HG03064 (cell line): ENCODE measurements at regions not wholly inside any gene's neighbourhood (a gene's known extent, or its start where the extent isn't known, plus 50 kb on each side); places are given as distances from the start of the nearest gene placed in this dataset.
A peak's percentile ranks its signal among the peaks of the same experiment; 100 is the strongest.
"Not testable (repeated sequence)": the region's sequence is repeated elsewhere in the genome, so short reads cannot be mapped to it uniquely, and the experiment has no call there.

ENCODE experiments used
- ATAC-seq: cut with Tn5 transposase; IDR thresholded peaks from one replicate; pipeline ENCODE4 v1.9.1; 2021; ENCODE audit warnings: low read depth; ENCODE audit not compliant: unreplicated experiment

- no peak for ATAC-seq
Observed at GRCh38 chr18:62442391-62442790, 80.4 kb upstream of the ZCCHC2 start.

GRCh38 chr18:62445386-62445917 is 77.4 kb upstream of the ZCCHC2 start:
- ATAC-seq: peak; percentile 56

- no peak for ATAC-seq
Observed at GRCh38 chr18:62446511-62446910, 76.3 kb upstream of the ZCCHC2 start.

- ATAC-seq: no peak
Observed at GRCh38 chr18:62447652-62448051, 75.2 kb upstream of the ZCCHC2 start.

- no peak for ATAC-seq
Observed at GRCh38 chr18:62448426-62448825, 74.4 kb upstream of the ZCCHC2 start.

- no peak for ATAC-seq
Observed at GRCh38 chr18:62449490-62450104, 73.2 kb upstream of the ZCCHC2 start.

GRCh38 chr18:62450175-62450545 is 72.7 kb upstream of the ZCCHC2 start:
- no peak for ATAC-seq

- no peak for ATAC-seq
Observed at GRCh38 chr18:62450546-62451410, 72.0 kb upstream of the ZCCHC2 start.

- no peak for ATAC-seq
Observed at GRCh38 chr18:62452280-62452831, 70.5 kb upstream of the ZCCHC2 start.

GRCh38 chr18:62453864-62454263 is 69.0 kb upstream of the ZCCHC2 start:
- ATAC-seq: no peak

GRCh38 chr18:62454527-62454926 is 68.3 kb upstream of the ZCCHC2 start:
- no peak for ATAC-seq

- no peak for ATAC-seq
Observed at GRCh38 chr18:62455222-62455621, 67.6 kb upstream of the ZCCHC2 start.

- ATAC-seq: no peak
Observed at GRCh38 chr18:62457877-62458276, 64.9 kb upstream of the ZCCHC2 start.

GRCh38 chr18:62458346-62458745 is 64.5 kb upstream of the ZCCHC2 start:
- no peak for ATAC-seq

- ATAC-seq: no peak
Observed at GRCh38 chr18:62458868-62459716, 63.7 kb upstream of the ZCCHC2 start.

- no peak for ATAC-seq
Observed at GRCh38 chr18:62460851-62461300, 61.9 kb upstream of the ZCCHC2 start.

- no peak for ATAC-seq
Observed at GRCh38 chr18:62461591-62461990, 61.2 kb upstream of the ZCCHC2 start.

GRCh38 chr18:62464266-62464665 is 58.6 kb upstream of the ZCCHC2 start:
- ATAC-seq: no peak

GRCh38 chr18:62469131-62469530 is 53.7 kb upstream of the ZCCHC2 start:
- ATAC-seq: not testable (repeated sequence)
